HG03521 (cell line): ENCODE measurements at regions not wholly inside any gene's neighbourhood (a gene's known extent, or its start where the extent isn't known, plus 50 kb on each side); places are given as distances from the start of the nearest gene placed in this dataset.

Experiments
- ATAC-seq: cut with Tn5 transposase; IDR thresholded peaks from one replicate; pipeline ENCODE4 v1.9.1; 2021; ENCODE audit warnings: mild to moderate bottlenecking, moderate library complexity; ENCODE audit not compliant: unreplicated experiment

GRCh38 chr12:118467641-118468305 lies 91.4 kb downstream of the SUDS3 start:
- ATAC-seq, result no peak

GRCh38 chr12:118472940-118473339 lies 96.6 kb downstream of the SUDS3 start:
- no peak for ATAC-seq

- ATAC-seq, result no peak
These were observed 103.9 kb downstream of the SUDS3 start for GRCh38 chr12:118480235-118480634.

GRCh38 chr12:118488034-118488433 lies 111.7 kb downstream of the SUDS3 start:
- no peak for ATAC-seq

GRCh38 chr12:118493962-118494361 lies 117.6 kb downstream of the SUDS3 start:
- ATAC-seq, result no peak

- ATAC-seq, result no peak
These were observed 118.4 kb downstream of the SUDS3 start for GRCh38 chr12:118494776-118495175.

GRCh38 chr12:118495296-118495695 lies 118.9 kb downstream of the SUDS3 start:
- ATAC-seq, result no peak

GRCh38 chr12:118498171-118498570 lies 121.8 kb downstream of the SUDS3 start:
- ATAC-seq, result no peak

- no peak for ATAC-seq
These were observed 123.9 kb downstream of the SUDS3 start for GRCh38 chr12:118500299-118500698.

- ATAC-seq, result no peak
These were observed 125.1 kb downstream of the SUDS3 start for GRCh38 chr12:118501489-118501888.

- ATAC-seq, result no peak
These were observed 127.1 kb downstream of the SUDS3 start for GRCh38 chr12:118503476-118503875.

- ATAC-seq, result no peak
These were observed 136.3 kb downstream of the SUDS3 start for GRCh38 chr12:118512669-118513068.

- ATAC-seq, result no peak
These were observed 137.3 kb downstream of the SUDS3 start for GRCh38 chr12:118513611-118514010.

- no peak for ATAC-seq
These were observed 137.9 kb downstream of the SUDS3 start for GRCh38 chr12:118514297-118514696.

GRCh38 chr12:118520214-118521035 lies 144.1 kb downstream of the SUDS3 start:
- no peak for ATAC-seq

GRCh38 chr12:118521036-118521370 lies 144.6 kb downstream of the SUDS3 start:
- ATAC-seq, result no peak

GRCh38 chr12:118524446-118524845 lies 148.1 kb downstream of the SUDS3 start:
- no peak for ATAC-seq

GRCh38 chr12:118525216-118525615 lies 148.9 kb downstream of the SUDS3 start:
- no peak for ATAC-seq

- ATAC-seq, result no peak
These were observed 150.1 kb downstream of the SUDS3 start for GRCh38 chr12:118526255-118527095.

GRCh38 chr12:118527310-118527709 lies 151.0 kb downstream of the SUDS3 start:
- ATAC-seq, result no peak

- no peak for ATAC-seq
These were observed 152.3 kb downstream of the SUDS3 start for GRCh38 chr12:118528625-118529024.

GRCh38 chr12:118534003-118534402 lies 157.6 kb downstream of the SUDS3 start:
- no peak for ATAC-seq
